ENCODE measurements at regions not wholly inside any gene's neighbourhood (a gene's known extent, or its start where the extent isn't known, plus 50 kb on each side); places are given as distances from the start of the nearest gene placed in this dataset.

GRCh38 chr15:81523867-81524266, 149.9 kb upstream of the TMC3 start:
- in situ Hi-C loops (cut with HindIII; ENCODE audit: low pct_unique_long_range_greater_than_20kb, low sequenced_read_pairs) (no loop called here), intact Hi-C loops (cut with micrococcal nuclease; ENCODE audit: unreplicated experiment) (no loop called here)
- ChIA-PET CTCF (no interaction called here), POLR2A (no interaction called here)
- ATAC-seq = no peak
- Histone ChIP-seq H3K27me3 (ENCODE audit: control insufficient read depth, insufficient read depth, low read length) (no peaks in the 10 kb centered on the region; the same call in 1 of the 2 replicates), H3K9me3 (ENCODE audit: control insufficient read depth, insufficient read depth, low read depth, low read length) (no peaks in the 10 kb centered on the region), H3K4me1 (ENCODE audit: control insufficient read depth, insufficient read depth, low read length) (no peaks in the 10 kb centered on the region), H3K36me3 (ENCODE audit: control insufficient read depth, insufficient read depth, low read length) (no peaks in the 10 kb centered on the region), H3K27ac (ENCODE audit: low read length) (no peak overlapping the region), H3K4me3 (ENCODE audit: low read depth in 2 of 2, low read length in 2 of 2) (no peak overlapping the region)
- BruUV-seq (replicated peaks) = no TSS peak
- DNase-seq (ENCODE audit: low read depth, low spot score) = no peak
- TF ChIP-seq REST (IDR thresholded peaks at IDR 0.05; ENCODE audit: insufficient read depth in 1 of 2, low read depth in 2 of 2, low read length in 1 of 2) (no peak), CTCF (IDR thresholded peaks at IDR 0.05) (no peak), POLR2AphosphoS5 (IDR thresholded peaks at IDR 0.05; ENCODE audit: low read depth, low read length) (no peak), TCF7L2 (IDR thresholded peaks at IDR 0.05; ENCODE audit: low read depth, low read length) (no peak), SIN3A (IDR thresholded peaks at IDR 0.05; ENCODE audit: borderline replicate concordance, insufficient read depth, low read depth, low read length) (no peak)

GRCh38 chr15:81520480-81520879, 146.5 kb upstream of the TMC3 start:
- no peak for DNase-seq (ENCODE audit: low read depth, low spot score)
- no peak for ATAC-seq
- in situ Hi-C loops (cut with HindIII; ENCODE audit: low pct_unique_long_range_greater_than_20kb, low sequenced_read_pairs) (no loop called here), intact Hi-C loops (cut with micrococcal nuclease; ENCODE audit: unreplicated experiment) (no loop called here)
- Histone ChIP-seq H3K4me1 (ENCODE audit: control insufficient read depth, insufficient read depth, low read length) (no peaks in the 10 kb centered on the region; the same call in 1 of the 2 replicates), H3K4me3 (ENCODE audit: low read depth in 2 of 2, low read length in 2 of 2) (no peak overlapping the region), H3K27me3 (ENCODE audit: control insufficient read depth, insufficient read depth, low read length) (no peaks in the 10 kb centered on the region; the same call in 1 of the 2 replicates), H3K9me3 (ENCODE audit: control insufficient read depth, insufficient read depth, low read depth, low read length) (no peaks in the 10 kb centered on the region), H3K36me3 (ENCODE audit: control insufficient read depth, insufficient read depth, low read length) (no peaks in the 10 kb centered on the region), H3K27ac (ENCODE audit: low read length) (no peak overlapping the region)
- ChIA-PET POLR2A (no interaction called here), CTCF (no interaction called here)
- no peak for TF ChIP-seq POLR2AphosphoS5 (IDR thresholded peaks at IDR 0.05; ENCODE audit: low read depth, low read length)
- no TSS peak for BruUV-seq (replicated peaks)

- ChIA-PET CTCF (no interaction called here), POLR2A (no interaction called here)
- intact Hi-C loops (cut with micrococcal nuclease; ENCODE audit: unreplicated experiment) = no loop called here
- no peaks in the 10 kb centered on the region for H3K36me3 ChIP-seq (ENCODE audit: control insufficient read depth, insufficient read depth, low read length)
- no TSS peak for BruUV-seq (replicated peaks)
- ATAC-seq (no peak), DNase-seq (ENCODE audit: low read depth, low spot score) (no peak)
- H3K27me3 ChIP-seq (ENCODE audit: control insufficient read depth, insufficient read depth, low read length) = no peaks in the 10 kb centered on the region
- in situ Hi-C loops (cut with HindIII; ENCODE audit: low pct_unique_long_range_greater_than_20kb, low sequenced_read_pairs) = no loop called here
- no peaks in the 10 kb centered on the region; the same call in 1 of the 2 replicates for H3K4me1 ChIP-seq (ENCODE audit: control insufficient read depth, insufficient read depth, low read length)
- TF ChIP-seq CTCF (IDR thresholded peaks at IDR 0.05) (no peak), POLR2AphosphoS5 (IDR thresholded peaks at IDR 0.05; ENCODE audit: low read depth, low read length) (no peak), SIN3A (IDR thresholded peaks at IDR 0.05; ENCODE audit: borderline replicate concordance, insufficient read depth, low read depth, low read length) (no peak), REST (IDR thresholded peaks at IDR 0.05; ENCODE audit: insufficient read depth in 1 of 2, low read depth in 2 of 2, low read length in 1 of 2) (no peak), TCF7L2 (IDR thresholded peaks at IDR 0.05; ENCODE audit: low read depth, low read length) (no peak)
- H3K27ac ChIP-seq (ENCODE audit: low read length) = no peak overlapping the region
- H3K4me3 ChIP-seq (ENCODE audit: low read depth in 2 of 2, low read length in 2 of 2) = no peak overlapping the region
- no peaks in the 10 kb centered on the region for H3K9me3 ChIP-seq (ENCODE audit: control insufficient read depth, insufficient read depth, low read depth, low read length)
These were observed 142.4 kb upstream of the TMC3 start for GRCh38 chr15:81516461-81516860.
